Uterus (tissue), 2 donors: ENCODE measurements at regions not wholly inside any gene's neighbourhood (a gene's known extent, or its start where the extent isn't known, plus 50 kb on each side); places are given as distances from the start of the nearest gene placed in this dataset.

Source experiments
- POLR2A ChIP-seq, 2 donors: fragments of 450-650 bp; IDR thresholded peaks; one replicate each; pipeline ENCODE4 v1.6.1; 2016; ENCODE audit warnings: antibody characterized with exemption in 2 of 2, mild to moderate bottlenecking in 1 of 2, moderate library complexity in 1 of 2
- TF ChIP-seq, protein P1 (sequence below), 4 experiments: fragments of 200-600 bp in 2 of 4; fragments of 450-650 bp in 2 of 4; sonication (generic) in 2 of 4; IDR thresholded peaks; one replicate each; pipeline ENCODE4 v1.5.1; 2016 to 2019; ENCODE audit warnings: antibody characterized with exemption in 4 of 4, mild to moderate bottlenecking in 2 of 4, moderate library complexity in 1 of 4

- TF ChIP-seq, protein P1, sequence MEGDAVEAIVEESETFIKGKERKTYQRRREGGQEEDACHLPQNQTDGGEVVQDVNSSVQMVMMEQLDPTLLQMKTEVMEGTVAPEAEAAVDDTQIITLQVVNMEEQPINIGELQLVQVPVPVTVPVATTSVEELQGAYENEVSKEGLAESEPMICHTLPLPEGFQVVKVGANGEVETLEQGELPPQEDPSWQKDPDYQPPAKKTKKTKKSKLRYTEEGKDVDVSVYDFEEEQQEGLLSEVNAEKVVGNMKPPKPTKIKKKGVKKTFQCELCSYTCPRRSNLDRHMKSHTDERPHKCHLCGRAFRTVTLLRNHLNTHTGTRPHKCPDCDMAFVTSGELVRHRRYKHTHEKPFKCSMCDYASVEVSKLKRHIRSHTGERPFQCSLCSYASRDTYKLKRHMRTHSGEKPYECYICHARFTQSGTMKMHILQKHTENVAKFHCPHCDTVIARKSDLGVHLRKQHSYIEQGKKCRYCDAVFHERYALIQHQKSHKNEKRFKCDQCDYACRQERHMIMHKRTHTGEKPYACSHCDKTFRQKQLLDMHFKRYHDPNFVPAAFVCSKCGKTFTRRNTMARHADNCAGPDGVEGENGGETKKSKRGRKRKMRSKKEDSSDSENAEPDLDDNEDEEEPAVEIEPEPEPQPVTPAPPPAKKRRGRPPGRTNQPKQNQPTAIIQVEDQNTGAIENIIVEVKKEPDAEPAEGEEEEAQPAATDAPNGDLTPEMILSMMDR (IDR thresholded peaks at IDR 0.05) = no peak
- TF ChIP-seq POLR2A (IDR thresholded peaks at IDR 0.05) = no peak
Measured at GRCh38 chr3:34895841-34896240, 743.5 kb upstream of the ARPP21 start.
